ENCODE measurements at regions not wholly inside any gene's neighbourhood (a gene's known extent, or its start where the extent isn't known, plus 50 kb on each side); places are given as distances from the start of the nearest gene placed in this dataset.

- H3K36me3 ChIP-seq (replicated peaks in 1 of 2; ENCODE audit: insufficient read depth in 1 of 2, low read depth in 2 of 2): no peaks in the 10 kb centered on the region
- TF ChIP-seq CTCF (IDR thresholded peaks at IDR 0.05) (no peak), POLR2A (IDR thresholded peaks at IDR 0.05) (no peak)
- DNase-seq: no peak
- no peaks in the 10 kb centered on the region for H3K4me1 ChIP-seq
- ATAC-seq: no peak
- intact Hi-C loops (cut with DNase I): no loop called here
- H3K27ac ChIP-seq: no peak overlapping the region
- H3K4me3 ChIP-seq: no peak overlapping the region
- H3K9me3 ChIP-seq: no peaks in the 10 kb centered on the region
- WGBS, 2 donors: 44 to 51% methylated on average over 20 to 21 of the region's 21 CpGs
- H3K27me3 ChIP-seq: no peaks in the 10 kb centered on the region
Measured at GRCh38 chr19:30155381-30156200, 213.6 kb downstream of the URI1 start.

DNA sequence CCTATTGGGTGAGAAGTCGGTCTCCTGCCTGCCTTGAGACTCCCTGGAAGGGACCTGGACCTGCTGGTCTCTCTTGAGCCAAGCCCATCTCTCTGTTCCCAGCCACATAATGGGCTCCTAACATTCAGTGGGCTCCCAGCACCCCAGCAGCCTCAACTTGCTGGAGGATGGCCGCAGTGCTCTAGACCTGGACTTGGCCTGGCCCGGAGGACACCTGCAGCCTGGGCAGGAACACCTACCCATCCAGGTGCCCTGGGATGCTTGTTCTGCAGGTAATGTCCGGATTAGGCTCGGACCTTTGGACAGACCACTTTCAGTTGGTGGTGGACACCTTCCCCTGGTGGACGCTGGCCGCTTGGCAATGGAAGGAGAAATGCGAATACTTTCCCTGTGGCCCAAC is 214.6 kb downstream of the URI1 start:
- no peaks in the 10 kb centered on the region for H3K27me3 ChIP-seq
- WGBS, 2 donors: 89% methylated on average over 6 to 8 of the region's 8 CpGs
- intact Hi-C loops (cut with DNase I): no loop called here
- no peaks in the 10 kb centered on the region for H3K36me3 ChIP-seq (replicated peaks in 1 of 2; ENCODE audit: insufficient read depth in 1 of 2, low read depth in 2 of 2)
- no peaks in the 10 kb centered on the region for H3K4me1 ChIP-seq
- no peak for ATAC-seq
- no peak overlapping the region for H3K27ac ChIP-seq
- no peaks in the 10 kb centered on the region for H3K9me3 ChIP-seq
- TF ChIP-seq CTCF (IDR thresholded peaks at IDR 0.05) (no peak), POLR2A (IDR thresholded peaks at IDR 0.05) (no peak)
- no peak overlapping the region for H3K4me3 ChIP-seq
- no peak for DNase-seq

DNA sequence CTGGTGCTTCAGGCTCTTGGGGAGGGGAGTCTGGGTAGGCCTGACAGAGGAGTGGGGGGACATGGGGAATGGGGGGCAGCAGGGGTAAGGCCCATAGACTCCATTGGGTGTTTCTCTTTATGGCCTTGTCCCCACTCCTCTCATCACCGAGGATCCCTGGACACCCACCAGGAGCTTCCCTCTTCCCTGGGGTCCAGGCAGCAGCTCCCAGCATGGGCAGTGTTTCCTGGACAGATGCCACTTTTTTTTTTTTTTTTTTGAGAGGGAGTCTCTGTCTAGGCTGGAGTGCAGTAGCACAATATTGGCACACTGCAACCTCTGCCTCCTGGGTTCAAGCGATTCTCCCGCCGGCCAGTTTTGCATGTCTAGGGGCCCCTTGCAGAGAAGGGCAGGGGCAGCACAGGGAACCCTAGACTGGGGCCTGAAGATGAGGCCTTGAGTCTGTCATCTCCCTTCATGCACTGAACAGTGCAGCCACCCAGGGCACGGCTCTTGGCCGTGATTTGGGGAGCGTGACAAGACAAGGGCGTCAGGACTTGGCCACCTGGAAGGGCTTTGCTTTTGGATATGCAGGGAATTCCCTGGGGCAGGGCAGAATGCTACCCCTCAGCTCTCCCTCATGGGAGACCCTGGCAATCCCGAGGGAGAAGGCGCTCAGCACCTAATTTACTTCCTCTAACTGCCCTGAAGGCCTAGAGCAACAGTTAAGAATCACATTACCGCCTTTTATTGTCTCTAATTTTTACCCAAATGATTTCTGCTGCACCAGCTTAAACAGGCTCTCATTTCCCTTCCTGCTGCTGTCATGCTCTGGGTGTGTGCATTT is 213.9 kb upstream of the ZNF536 start:
- WGBS, 2 donors: 86 to 87% methylated on average over 7 to 11 of the region's 11 CpGs
- Histone ChIP-seq H3K27ac (no peak overlapping the region), H3K9me3 (no peaks in the 10 kb centered on the region), H3K27me3 (no peaks in the 10 kb centered on the region), H3K4me3 (no peak overlapping the region), H3K4me1 (no peaks in the 10 kb centered on the region), H3K36me3 (replicated peaks in 1 of 2; ENCODE audit: insufficient read depth in 1 of 2, low read depth in 2 of 2) (no peaks in the 10 kb centered on the region)
- TF ChIP-seq POLR2A (IDR thresholded peaks at IDR 0.05) (no peak), CTCF (IDR thresholded peaks at IDR 0.05) (no peak)
- ATAC-seq: no peak
- intact Hi-C loops (cut with DNase I): no loop called here
- DNase-seq: no peak

DNA sequence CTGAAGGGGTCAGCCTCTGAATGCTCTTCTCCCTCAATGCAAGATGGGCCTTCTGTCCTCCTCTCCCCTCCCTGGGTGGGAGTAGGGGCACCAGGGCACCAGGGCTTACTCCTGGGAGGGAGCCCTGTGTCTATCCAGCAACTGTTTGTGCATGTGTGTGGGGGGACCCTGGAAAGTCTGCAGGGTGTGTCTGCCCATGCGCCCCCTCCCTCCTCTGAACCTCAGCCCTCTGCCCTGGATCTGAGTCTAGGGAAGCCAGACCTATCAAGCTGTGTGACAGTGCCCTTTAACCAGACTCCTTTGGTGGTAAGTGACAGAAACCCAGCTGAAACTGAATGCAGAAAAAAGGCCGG is 213.3 kb upstream of the ZNF536 start:
- TF ChIP-seq POLR2A (IDR thresholded peaks at IDR 0.05): no peak
- no peak for TF ChIP-seq CTCF (IDR thresholded peaks at IDR 0.05)

More for the DNA sequence above, 213.3 kb upstream of the ZNF536 start:
- WGBS, 2 donors: 81 to 89% methylated on average over 1 to 2 of the region's 2 CpGs
- no peaks in the 10 kb centered on the region for H3K4me1 ChIP-seq
- H3K27ac ChIP-seq: no peak overlapping the region
- no peaks in the 10 kb centered on the region for H3K27me3 ChIP-seq
- H3K4me3 ChIP-seq: no peak overlapping the region
- ATAC-seq: no peak
- no peaks in the 10 kb centered on the region for H3K36me3 ChIP-seq (replicated peaks in 1 of 2; ENCODE audit: insufficient read depth in 1 of 2, low read depth in 2 of 2)
- no peaks in the 10 kb centered on the region for H3K9me3 ChIP-seq
- intact Hi-C loops (cut with DNase I): no loop called here
- no peak for DNase-seq

Measured in body of pancreas (tissue), 4 donors.